Tibial nerve (tissue), 3 donors: ENCODE measurements at regions not wholly inside any gene's neighbourhood (a gene's known extent, or its start where the extent isn't known, plus 50 kb on each side); places are given as distances from the start of the nearest gene placed in this dataset.

Experiments
- POLR2A ChIP-seq, 2 donors: fragments of 450-650 bp; IDR thresholded peaks; one replicate each; pipeline ENCODE4 v1.6.1; 2017; ENCODE audit warnings: antibody characterized with exemption in 2 of 2, mild to moderate bottlenecking in 2 of 2, moderate library complexity in 2 of 2
- TF ChIP-seq, protein P1 (sequence below), 5 experiments: fragments of 200-600 bp in 3 of 5; fragments of 450-650 bp in 2 of 5; sonication (generic) in 3 of 5; IDR thresholded peaks; one replicate each; pipeline ENCODE4 v1.5.1; 2016 to 2019; ENCODE audit warnings: antibody characterized with exemption in 5 of 5, mild to moderate bottlenecking in 3 of 5, moderate library complexity in 2 of 5

GRCh38 chr5:63743096-63743798 lies 219.0 kb downstream of the HTR1A start:
- TF ChIP-seq, protein P1, sequence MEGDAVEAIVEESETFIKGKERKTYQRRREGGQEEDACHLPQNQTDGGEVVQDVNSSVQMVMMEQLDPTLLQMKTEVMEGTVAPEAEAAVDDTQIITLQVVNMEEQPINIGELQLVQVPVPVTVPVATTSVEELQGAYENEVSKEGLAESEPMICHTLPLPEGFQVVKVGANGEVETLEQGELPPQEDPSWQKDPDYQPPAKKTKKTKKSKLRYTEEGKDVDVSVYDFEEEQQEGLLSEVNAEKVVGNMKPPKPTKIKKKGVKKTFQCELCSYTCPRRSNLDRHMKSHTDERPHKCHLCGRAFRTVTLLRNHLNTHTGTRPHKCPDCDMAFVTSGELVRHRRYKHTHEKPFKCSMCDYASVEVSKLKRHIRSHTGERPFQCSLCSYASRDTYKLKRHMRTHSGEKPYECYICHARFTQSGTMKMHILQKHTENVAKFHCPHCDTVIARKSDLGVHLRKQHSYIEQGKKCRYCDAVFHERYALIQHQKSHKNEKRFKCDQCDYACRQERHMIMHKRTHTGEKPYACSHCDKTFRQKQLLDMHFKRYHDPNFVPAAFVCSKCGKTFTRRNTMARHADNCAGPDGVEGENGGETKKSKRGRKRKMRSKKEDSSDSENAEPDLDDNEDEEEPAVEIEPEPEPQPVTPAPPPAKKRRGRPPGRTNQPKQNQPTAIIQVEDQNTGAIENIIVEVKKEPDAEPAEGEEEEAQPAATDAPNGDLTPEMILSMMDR (IDR thresholded peaks at IDR 0.05): no peak
- TF ChIP-seq POLR2A (IDR thresholded peaks at IDR 0.05): no peak
